ENCODE measurements at regions not wholly inside any gene's neighbourhood (a gene's known extent, or its start where the extent isn't known, plus 50 kb on each side); places are given as distances from the start of the nearest gene placed in this dataset.

GRCh38 chr3:80190051-80190450 lies 422.3 kb upstream of the ROBO1 start:
- no peak overlapping the region for H3K9ac ChIP-seq (ENCODE audit: low read length)
- peak overlapping the region; percentile 12 for H3K4me3 ChIP-seq (ENCODE audit: low read length)
- H3K36me3 ChIP-seq (ENCODE audit: control insufficient read depth, insufficient read depth, low read length, severe bottlenecking) = no peaks in the 10 kb centered on the region
- no peaks in the 10 kb centered on the region for H3K9me3 ChIP-seq (ENCODE audit: control insufficient read depth, low read length)
- DNase-seq (ENCODE audit: low read depth) = peak; percentile 20
- no peaks in the 10 kb centered on the region for H3K27me3 ChIP-seq (replicated peaks; ENCODE audit: control insufficient read depth, insufficient read depth, low read length)
- H3K4me1 ChIP-seq (ENCODE audit: control insufficient read depth, insufficient read depth, low read length) = peaks cover 5% of the 10 kb centered on the region

- peaks cover 5% of the 10 kb centered on the region for H3K4me1 ChIP-seq (ENCODE audit: control insufficient read depth, insufficient read depth, low read length)
- H3K27me3 ChIP-seq (replicated peaks; ENCODE audit: control insufficient read depth, insufficient read depth, low read length) = no peaks in the 10 kb centered on the region
- no peaks in the 10 kb centered on the region for H3K9me3 ChIP-seq (ENCODE audit: control insufficient read depth, low read length)
- no peak overlapping the region for H3K4me3 ChIP-seq (ENCODE audit: low read length)
- H3K9ac ChIP-seq (ENCODE audit: low read length) = no peak overlapping the region
- no peak for DNase-seq (ENCODE audit: low read depth)
- no peaks in the 10 kb centered on the region for H3K36me3 ChIP-seq (ENCODE audit: control insufficient read depth, insufficient read depth, low read length, severe bottlenecking)
Measured at GRCh38 chr3:80187981-80188380, 420.2 kb upstream of the ROBO1 start.

GRCh38 chr3:80159990-80160506 lies 392.2 kb upstream of the ROBO1 start:
- Histone ChIP-seq H3K9ac (ENCODE audit: low read length) (no peak overlapping the region), H3K36me3 (ENCODE audit: control insufficient read depth, insufficient read depth, low read length, severe bottlenecking) (no peaks in the 10 kb centered on the region), H3K9me3 (ENCODE audit: control insufficient read depth, low read length) (no peaks in the 10 kb centered on the region), H3K4me1 (ENCODE audit: control insufficient read depth, insufficient read depth, low read length) (peaks cover 7% of the 10 kb centered on the region), H3K27me3 (replicated peaks; ENCODE audit: control insufficient read depth, insufficient read depth, low read length) (peaks cover 15% of the 10 kb centered on the region), H3K4me3 (ENCODE audit: low read length) (no peak overlapping the region)
- DNase-seq (ENCODE audit: low read depth) = no peak

GRCh38 chr3:80158332-80158731 lies 390.5 kb upstream of the ROBO1 start:
- no peaks in the 10 kb centered on the region for H3K9me3 ChIP-seq (ENCODE audit: control insufficient read depth, low read length)
- H3K9ac ChIP-seq (ENCODE audit: low read length) = no peak overlapping the region
- H3K4me3 ChIP-seq (ENCODE audit: low read length) = no peak overlapping the region
- DNase-seq (ENCODE audit: low read depth) = peak; percentile 3
- H3K36me3 ChIP-seq (ENCODE audit: control insufficient read depth, insufficient read depth, low read length, severe bottlenecking) = no peaks in the 10 kb centered on the region
- H3K4me1 ChIP-seq (ENCODE audit: control insufficient read depth, insufficient read depth, low read length) = peaks cover 7% of the 10 kb centered on the region
- peaks cover 3% of the 10 kb centered on the region for H3K27me3 ChIP-seq (replicated peaks; ENCODE audit: control insufficient read depth, insufficient read depth, low read length)

- no peaks in the 10 kb centered on the region for H3K36me3 ChIP-seq (ENCODE audit: control insufficient read depth, insufficient read depth, low read length, severe bottlenecking)
- peaks cover 7% of the 10 kb centered on the region for H3K4me1 ChIP-seq (ENCODE audit: control insufficient read depth, insufficient read depth, low read length)
- no peak overlapping the region for H3K9ac ChIP-seq (ENCODE audit: low read length)
- H3K4me3 ChIP-seq (ENCODE audit: low read length) = no peak overlapping the region
- no peak for DNase-seq (ENCODE audit: low read depth)
- H3K27me3 ChIP-seq (replicated peaks; ENCODE audit: control insufficient read depth, insufficient read depth, low read length) = peaks cover 3% of the 10 kb centered on the region
- no peaks in the 10 kb centered on the region for H3K9me3 ChIP-seq (ENCODE audit: control insufficient read depth, low read length)
Measured at GRCh38 chr3:80157546-80157945, 389.7 kb upstream of the ROBO1 start.

GRCh38 chr3:80152692-80153091 lies 384.9 kb upstream of the ROBO1 start:
- Histone ChIP-seq H3K27me3 (replicated peaks; ENCODE audit: control insufficient read depth, insufficient read depth, low read length) (no peaks in the 10 kb centered on the region), H3K9ac (ENCODE audit: low read length) (no peak overlapping the region), H3K36me3 (ENCODE audit: control insufficient read depth, insufficient read depth, low read length, severe bottlenecking) (no peaks in the 10 kb centered on the region), H3K4me3 (ENCODE audit: low read length) (no peak overlapping the region), H3K4me1 (ENCODE audit: control insufficient read depth, insufficient read depth, low read length) (peaks cover 4% of the 10 kb centered on the region), H3K9me3 (ENCODE audit: control insufficient read depth, low read length) (peaks cover 10% of the 10 kb centered on the region)
- DNase-seq (ENCODE audit: low read depth) = no peak

GRCh38 chr3:80142714-80143113 lies 374.9 kb upstream of the ROBO1 start:
- no peak for DNase-seq (ENCODE audit: low read depth)
- H3K27me3 ChIP-seq (replicated peaks; ENCODE audit: control insufficient read depth, insufficient read depth, low read length) = no peaks in the 10 kb centered on the region
- no peaks in the 10 kb centered on the region for H3K36me3 ChIP-seq (ENCODE audit: control insufficient read depth, insufficient read depth, low read length, severe bottlenecking)
- H3K4me1 ChIP-seq (ENCODE audit: control insufficient read depth, insufficient read depth, low read length) = no peaks in the 10 kb centered on the region
- no peak overlapping the region for H3K9ac ChIP-seq (ENCODE audit: low read length)
- H3K4me3 ChIP-seq (ENCODE audit: low read length) = no peak overlapping the region
- no peaks in the 10 kb centered on the region for H3K9me3 ChIP-seq (ENCODE audit: control insufficient read depth, low read length)

- no peaks in the 10 kb centered on the region for H3K9me3 ChIP-seq (ENCODE audit: control insufficient read depth, low read length)
- H3K9ac ChIP-seq (ENCODE audit: low read length) = no peak overlapping the region
- no peaks in the 10 kb centered on the region for H3K27me3 ChIP-seq (replicated peaks; ENCODE audit: control insufficient read depth, insufficient read depth, low read length)
- no peaks in the 10 kb centered on the region for H3K4me1 ChIP-seq (ENCODE audit: control insufficient read depth, insufficient read depth, low read length)
- H3K4me3 ChIP-seq (ENCODE audit: low read length) = no peak overlapping the region
- H3K36me3 ChIP-seq (ENCODE audit: control insufficient read depth, insufficient read depth, low read length, severe bottlenecking) = no peaks in the 10 kb centered on the region
- DNase-seq (ENCODE audit: low read depth) = no peak
Measured at GRCh38 chr3:80141557-80141956, 373.8 kb upstream of the ROBO1 start.

- no peak overlapping the region for H3K9ac ChIP-seq (ENCODE audit: low read length)
- H3K4me1 ChIP-seq (ENCODE audit: control insufficient read depth, insufficient read depth, low read length) = no peaks in the 10 kb centered on the region
- H3K36me3 ChIP-seq (ENCODE audit: control insufficient read depth, insufficient read depth, low read length, severe bottlenecking) = no peaks in the 10 kb centered on the region
- no peak overlapping the region for H3K4me3 ChIP-seq (ENCODE audit: low read length)
- DNase-seq (ENCODE audit: low read depth) = no peak
- H3K9me3 ChIP-seq (ENCODE audit: control insufficient read depth, low read length) = no peaks in the 10 kb centered on the region
- H3K27me3 ChIP-seq (replicated peaks; ENCODE audit: control insufficient read depth, insufficient read depth, low read length) = no peaks in the 10 kb centered on the region
Measured at GRCh38 chr3:80116281-80116680, 348.5 kb upstream of the ROBO1 start.

- DNase-seq (ENCODE audit: low read depth) = no peak
- no peaks in the 10 kb centered on the region for H3K9me3 ChIP-seq (ENCODE audit: control insufficient read depth, low read length)
- H3K27me3 ChIP-seq (replicated peaks; ENCODE audit: control insufficient read depth, insufficient read depth, low read length) = no peaks in the 10 kb centered on the region
- no peaks in the 10 kb centered on the region for H3K36me3 ChIP-seq (ENCODE audit: control insufficient read depth, insufficient read depth, low read length, severe bottlenecking)
- H3K9ac ChIP-seq (ENCODE audit: low read length) = no peak overlapping the region
- no peaks in the 10 kb centered on the region for H3K4me1 ChIP-seq (ENCODE audit: control insufficient read depth, insufficient read depth, low read length)
- H3K4me3 ChIP-seq (ENCODE audit: low read length) = no peak overlapping the region
Measured at GRCh38 chr3:80114694-80115093, 346.9 kb upstream of the ROBO1 start.

GRCh38 chr3:80113331-80113730 lies 345.5 kb upstream of the ROBO1 start:
- Histone ChIP-seq H3K4me1 (ENCODE audit: control insufficient read depth, insufficient read depth, low read length) (no peaks in the 10 kb centered on the region), H3K27me3 (replicated peaks; ENCODE audit: control insufficient read depth, insufficient read depth, low read length) (no peaks in the 10 kb centered on the region), H3K4me3 (ENCODE audit: low read length) (no peak overlapping the region), H3K36me3 (ENCODE audit: control insufficient read depth, insufficient read depth, low read length, severe bottlenecking) (no peaks in the 10 kb centered on the region), H3K9me3 (ENCODE audit: control insufficient read depth, low read length) (no peaks in the 10 kb centered on the region), H3K9ac (ENCODE audit: low read length) (no peak overlapping the region)
- DNase-seq (ENCODE audit: low read depth) = no peak

- DNase-seq (ENCODE audit: low read depth) = no peak
- H3K4me3 ChIP-seq (ENCODE audit: low read length) = no peak overlapping the region
- H3K27me3 ChIP-seq (replicated peaks; ENCODE audit: control insufficient read depth, insufficient read depth, low read length) = no peaks in the 10 kb centered on the region
- H3K9ac ChIP-seq (ENCODE audit: low read length) = no peak overlapping the region
- H3K9me3 ChIP-seq (ENCODE audit: control insufficient read depth, low read length) = no peaks in the 10 kb centered on the region
- H3K36me3 ChIP-seq (ENCODE audit: control insufficient read depth, insufficient read depth, low read length, severe bottlenecking) = no peaks in the 10 kb centered on the region
- H3K4me1 ChIP-seq (ENCODE audit: control insufficient read depth, insufficient read depth, low read length) = no peaks in the 10 kb centered on the region
Measured at GRCh38 chr3:80099559-80100066, 331.8 kb upstream of the ROBO1 start.

Data from adipocyte (in vitro differentiated cells).